Left forelimb (tissue), 1 donor: ENCODE measurements at regions not wholly inside any gene's neighbourhood (a gene's known extent, or its start where the extent isn't known, plus 50 kb on each side); places are given as distances from the start of the nearest gene placed in this dataset.

Experiments used
- DNase-seq: peaks from one replicate; pipeline ENCODE4 v3.0.0-alpha.2; 2018; ENCODE audit warnings: low spot score

DNA sequence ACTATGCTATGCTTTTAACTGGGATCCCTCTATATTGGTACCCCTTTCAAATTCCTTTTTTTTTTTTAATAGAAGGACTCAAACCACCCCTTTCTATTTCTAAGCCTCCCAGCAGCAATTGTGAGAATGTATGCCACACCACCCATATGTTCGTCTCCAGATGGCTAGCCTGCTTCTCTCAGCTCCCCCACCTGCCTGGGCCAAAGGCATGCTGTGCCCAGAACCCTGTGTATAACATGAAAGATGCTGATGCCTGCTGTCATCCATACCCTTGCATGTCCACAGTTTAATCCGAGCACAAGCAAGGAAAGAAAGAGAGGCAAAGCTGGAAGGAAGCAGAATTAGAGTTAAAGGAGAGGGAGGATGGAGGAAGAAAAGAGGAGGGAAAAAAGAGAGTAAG lies 159.5 kb upstream of the CNTN6 start:
- DNase-seq, result no peak

DNA sequence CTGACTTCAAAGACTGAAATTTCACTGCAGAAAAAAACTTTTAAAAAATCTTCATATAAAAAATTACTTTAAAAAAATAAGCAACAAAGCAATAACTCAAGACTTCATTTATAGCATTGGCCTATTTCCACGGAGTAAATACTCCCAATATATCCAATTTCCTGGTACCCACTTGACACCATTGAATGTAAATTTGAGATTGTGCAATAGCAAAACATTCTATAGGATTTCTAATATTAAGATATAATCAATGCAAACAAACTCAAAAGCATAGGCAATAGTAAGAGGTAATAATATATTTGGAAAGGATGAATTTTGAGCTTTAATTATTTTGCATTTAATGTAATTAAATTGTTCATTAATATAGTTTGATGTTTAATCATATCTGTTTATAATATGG lies 148.0 kb upstream of the CNTN6 start:
- no peak for DNase-seq

- DNase-seq, result no peak
Observed at GRCh38 chr3:945738-946137, 147.1 kb upstream of the CNTN6 start.

- no peak for DNase-seq
Observed at GRCh38 chr3:952906-953305, 139.9 kb upstream of the CNTN6 start.

DNA sequence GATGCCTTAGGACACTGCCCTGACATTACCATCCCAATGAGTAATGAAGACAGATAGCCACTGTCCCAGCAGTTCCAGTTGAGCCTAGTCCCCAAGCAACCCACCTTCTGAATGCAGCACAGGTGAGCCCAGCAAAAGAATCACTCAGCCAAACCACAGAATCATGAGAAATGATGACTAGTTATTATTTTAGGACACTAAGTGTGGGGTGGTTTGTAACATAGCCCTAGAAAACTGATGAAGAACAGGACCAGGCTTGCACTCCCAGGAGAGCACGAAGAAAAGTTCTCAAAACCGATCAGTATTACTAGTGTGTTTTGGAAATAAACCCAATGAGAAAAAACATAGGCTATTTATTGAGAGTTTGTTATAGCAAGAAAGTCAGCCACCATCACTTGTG lies 129.6 kb upstream of the CNTN6 start:
- DNase-seq, result no peak

DNA sequence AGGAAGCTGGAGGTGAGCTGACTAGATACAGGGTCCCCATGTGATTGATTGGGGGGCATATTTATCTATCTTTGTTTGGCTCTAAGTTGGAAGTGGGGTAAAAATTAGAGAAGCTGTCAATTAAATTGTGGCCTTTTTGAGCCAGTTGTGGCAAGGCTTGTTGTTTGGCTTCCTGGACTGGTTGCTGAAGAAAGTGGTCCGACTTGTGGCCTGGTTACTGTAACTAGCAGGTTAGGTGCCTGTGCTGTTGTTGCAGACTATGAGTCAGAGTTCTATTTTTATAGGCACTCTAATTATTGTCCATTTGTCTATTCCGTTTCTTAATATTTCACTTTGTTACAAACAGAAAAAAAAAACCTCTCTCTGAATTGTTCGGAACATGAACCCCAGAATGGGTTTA lies 129.1 kb upstream of the CNTN6 start:
- DNase-seq, result no peak

- DNase-seq, result no peak
Observed at GRCh38 chr3:965826-966225, 127.0 kb upstream of the CNTN6 start.

DNA sequence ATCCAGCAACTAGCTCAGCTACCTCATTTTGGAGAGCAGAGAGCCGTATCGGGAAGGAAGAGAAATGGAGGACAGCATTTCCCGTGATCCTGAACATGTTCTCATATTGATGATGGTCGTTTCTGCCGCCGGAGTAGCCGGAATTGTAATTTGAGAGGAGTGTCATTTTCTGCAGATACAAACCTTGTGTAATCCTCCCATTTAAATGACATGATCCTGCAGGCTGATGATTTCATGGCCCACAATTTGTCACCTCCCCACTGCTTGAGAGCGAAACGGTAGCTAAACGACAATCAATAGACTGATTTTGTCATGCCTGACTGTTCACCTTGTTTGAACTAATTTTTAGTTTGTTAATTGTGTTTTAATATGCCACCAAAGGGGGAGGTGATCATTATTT lies 126.5 kb upstream of the CNTN6 start:
- DNase-seq, result no peak

DNA sequence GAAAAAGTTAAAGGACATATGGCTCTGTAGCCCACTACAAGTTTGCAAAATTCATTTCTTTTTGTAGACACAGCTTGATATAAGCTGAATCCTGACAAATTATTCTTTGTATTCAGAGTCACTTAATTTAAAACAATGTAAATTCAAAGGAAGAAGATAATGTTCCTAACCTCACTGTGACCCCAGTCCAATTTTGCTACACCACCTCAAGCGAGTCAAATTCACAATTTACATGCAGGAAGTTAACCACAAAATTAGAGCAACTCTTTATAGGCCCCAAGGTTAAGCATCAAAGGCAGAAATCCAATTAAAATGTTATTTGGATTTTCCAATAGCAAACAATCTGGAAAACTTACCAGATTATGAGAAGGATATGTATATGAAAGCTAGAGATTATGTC lies 119.5 kb upstream of the CNTN6 start:
- no peak for DNase-seq

DNA sequence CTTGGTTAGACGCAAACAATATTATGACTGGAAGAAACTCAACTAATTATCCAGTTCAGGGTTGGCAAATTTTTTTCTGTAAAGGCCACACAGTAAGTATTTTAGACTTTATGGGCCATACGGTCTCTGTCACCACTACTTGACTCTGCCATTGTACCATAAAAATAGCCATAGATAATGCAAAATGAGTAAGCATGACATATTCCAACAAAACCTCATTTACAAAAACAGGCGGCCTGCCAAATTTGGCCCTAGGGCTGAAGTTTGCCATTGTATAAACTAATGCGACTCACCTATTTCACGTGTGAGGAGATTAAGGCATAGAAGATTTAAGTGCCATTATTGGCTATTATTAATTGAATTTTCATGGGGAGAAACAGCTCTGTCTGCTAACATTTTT lies 116.8 kb upstream of the CNTN6 start:
- DNase-seq, result no peak

DNA sequence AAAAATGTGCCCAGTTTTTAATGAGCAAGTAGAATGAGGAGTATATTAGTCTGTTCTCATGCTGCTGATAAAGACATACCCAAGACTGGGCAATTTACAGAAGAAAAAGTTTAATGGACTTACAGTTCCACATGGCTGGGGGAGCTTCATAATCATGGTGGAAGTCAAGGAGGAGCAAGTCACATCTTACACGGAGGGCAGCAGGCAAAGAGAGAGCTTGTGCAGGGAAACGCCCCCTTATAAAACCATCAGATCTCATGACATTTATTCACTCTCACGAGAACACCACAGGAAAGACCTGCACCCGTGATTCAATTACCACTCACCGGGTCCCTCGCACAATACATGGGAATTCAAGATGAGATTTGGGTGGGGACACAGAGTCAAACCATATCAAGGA lies 111.7 kb upstream of the CNTN6 start:
- DNase-seq, result no peak

GRCh38 chr3:988785-989184 lies 104.0 kb upstream of the CNTN6 start:
- no peak for DNase-seq

DNA sequence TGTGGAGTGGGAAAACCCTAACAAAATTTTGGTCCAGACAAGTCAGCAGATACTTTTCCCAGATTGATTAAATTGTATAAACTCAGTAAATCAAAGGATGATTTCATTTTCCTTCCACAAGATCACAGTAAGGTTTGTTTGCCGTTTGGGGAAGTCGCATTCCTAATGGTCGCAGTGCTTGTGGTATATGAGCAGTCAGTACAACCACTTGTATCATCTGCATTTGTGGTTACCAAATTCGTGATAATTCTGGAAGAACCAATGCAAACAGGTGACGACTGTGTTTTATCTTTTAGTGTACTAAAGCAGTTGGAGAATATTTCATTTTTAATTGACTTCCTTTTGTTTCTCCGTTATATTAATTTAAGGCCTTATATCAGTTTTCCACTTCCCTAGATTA lies 100.0 kb upstream of the CNTN6 start:
- DNase-seq, result no peak

DNA sequence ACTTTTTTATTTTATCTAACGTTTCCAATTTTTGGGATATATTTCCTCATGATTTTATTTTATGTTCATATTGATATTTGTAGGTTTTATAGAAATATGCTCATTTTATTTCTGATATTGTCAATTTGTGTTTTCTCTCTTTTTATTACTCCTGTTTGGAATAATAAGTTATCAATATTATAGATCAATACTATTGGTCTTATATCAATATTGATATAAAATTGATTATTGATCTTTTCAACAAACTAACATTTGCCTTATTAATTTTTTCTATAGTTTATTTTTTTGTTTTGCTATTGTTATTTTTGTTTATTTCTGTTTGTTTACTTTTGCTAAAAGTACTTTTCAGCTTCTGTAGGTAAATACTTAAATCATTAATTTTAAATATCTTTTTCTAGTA lies 90.8 kb upstream of the CNTN6 start:
- DNase-seq, result no peak

GRCh38 chr3:1007866-1008265 lies 85.0 kb upstream of the CNTN6 start:
- DNase-seq, result no peak

- DNase-seq, result no peak
Observed at GRCh38 chr3:1010228-1010627, 82.6 kb upstream of the CNTN6 start.

DNA sequence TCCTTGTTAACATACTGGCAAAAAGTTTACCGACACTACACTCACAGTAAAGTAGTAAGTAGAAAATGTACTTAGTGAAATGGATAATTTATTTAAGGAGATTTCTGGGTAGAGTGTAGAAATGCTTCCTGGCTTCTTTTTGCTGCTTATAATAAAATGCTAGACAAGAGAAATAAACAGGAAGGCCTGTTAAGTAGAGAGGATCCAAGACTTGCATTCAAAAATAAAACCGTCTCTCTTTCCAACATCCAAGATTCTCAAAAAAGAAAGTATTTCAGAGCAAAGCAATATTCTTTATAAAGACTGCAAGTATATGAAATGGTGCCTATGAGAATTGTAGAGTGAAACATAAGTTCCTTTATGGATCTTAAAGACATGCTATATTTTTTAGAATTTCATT lies 77.0 kb upstream of the CNTN6 start:
- DNase-seq, result no peak

GRCh38 chr3:1017870-1018269 lies 75.0 kb upstream of the CNTN6 start:
- no peak for DNase-seq

DNA sequence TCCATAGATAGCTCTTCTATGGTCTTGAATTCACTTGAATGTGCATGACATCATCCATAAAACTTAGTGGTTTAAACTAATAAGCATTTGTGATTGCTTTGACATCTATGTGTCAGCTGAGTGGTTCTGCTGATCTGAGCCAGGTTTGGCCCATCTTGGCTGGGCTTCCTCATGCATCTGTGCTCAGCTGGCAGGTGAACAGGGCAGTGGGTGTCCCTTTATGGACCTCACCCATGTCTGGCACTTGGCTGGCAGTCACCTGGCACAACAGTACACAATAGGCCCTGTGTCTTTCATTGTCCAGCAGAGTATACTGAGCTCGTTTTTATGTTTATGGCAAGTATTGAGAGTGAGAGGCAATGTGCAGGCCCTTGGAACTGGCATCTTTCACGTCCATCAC lies 73.7 kb upstream of the CNTN6 start:
- DNase-seq, result no peak

- DNase-seq, result no peak
Observed at GRCh38 chr3:1026395-1026794, 66.4 kb upstream of the CNTN6 start.

DNA sequence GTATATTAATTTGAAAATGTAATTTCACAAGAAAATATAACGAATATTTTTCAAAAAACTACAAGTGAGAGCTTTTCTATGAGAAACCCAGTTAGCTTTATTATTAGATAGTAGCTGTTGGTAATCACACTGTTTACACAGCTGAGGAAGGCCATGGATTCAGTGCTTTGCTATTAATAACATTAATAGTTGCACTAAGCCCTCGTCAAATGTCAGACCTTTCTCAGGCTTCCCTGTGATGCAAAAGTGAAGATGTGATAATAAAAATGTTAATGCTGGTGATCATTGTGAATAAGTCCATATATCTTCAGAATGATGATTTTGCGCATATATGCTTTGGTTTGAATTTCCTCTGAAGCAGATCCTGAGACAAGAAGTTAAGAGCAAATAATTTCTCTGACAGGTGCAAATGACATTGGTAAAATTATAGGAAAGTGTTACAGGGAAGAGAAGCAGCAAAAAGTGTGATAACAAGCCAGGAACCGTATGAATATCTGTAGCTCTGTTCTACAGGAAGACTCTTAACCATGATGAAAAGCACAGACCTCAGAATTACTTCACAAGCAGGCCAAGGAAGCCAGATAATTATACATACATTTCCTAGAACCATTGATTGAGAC lies 56.5 kb upstream of the CNTN6 start:
- no peak for DNase-seq

GRCh38 chr3:1037631-1038030 lies 55.2 kb upstream of the CNTN6 start:
- DNase-seq, result no peak
